ENCODE measurements at regions not wholly inside any gene's neighbourhood (a gene's known extent, or its start where the extent isn't known, plus 50 kb on each side); places are given as distances from the start of the nearest gene placed in this dataset.

GRCh38 chr11:23423656-23424055, 563.4 kb upstream of the CCDC179 start:
- Histone ChIP-seq H3K4me3 (no peak overlapping the region), H3K9me3 (no peaks in the 10 kb centered on the region), H3K27me3 (no peaks in the 10 kb centered on the region), H3K27ac (no peak overlapping the region), H3K4me1 (no peaks in the 10 kb centered on the region), H3K36me3 (no peaks in the 10 kb centered on the region)
- no peak for DNase-seq
- 48 to 60% methylated on average over 3 of the region's 3 CpGs for WGBS, 2 donors
- intact Hi-C loops (cut with DNase I), result no loop called here
- TF ChIP-seq POLR2A (IDR thresholded peaks at IDR 0.05) (no peak), CTCF (IDR thresholded peaks at IDR 0.05) (no peak)

- no peak overlapping the region for H3K4me3 ChIP-seq
- no peaks in the 10 kb centered on the region for H3K27me3 ChIP-seq
- no peak overlapping the region for H3K27ac ChIP-seq
- no peak for DNase-seq
- no peaks in the 10 kb centered on the region for H3K36me3 ChIP-seq
- WGBS, 2 donors, result 52 to 76% methylated on average over 2 of the region's 2 CpGs
- no peaks in the 10 kb centered on the region for H3K4me1 ChIP-seq
- no peaks in the 10 kb centered on the region for H3K9me3 ChIP-seq
- intact Hi-C loops (cut with DNase I), result no loop called here
- TF ChIP-seq CTCF (IDR thresholded peaks at IDR 0.05) (no peak), POLR2A (IDR thresholded peaks at IDR 0.05) (no peak)
Measured at GRCh38 chr11:23425381-23425780, 565.1 kb upstream of the CCDC179 start.

GRCh38 chr11:23429569-23429968, 569.3 kb upstream of the CCDC179 start:
- no peaks in the 10 kb centered on the region for H3K4me1 ChIP-seq
- H3K4me3 ChIP-seq, result no peak overlapping the region
- WGBS, 2 donors, result 65 to 78% methylated on average over 3 of the region's 3 CpGs
- no peaks in the 10 kb centered on the region for H3K27me3 ChIP-seq
- no peak for DNase-seq
- no peaks in the 10 kb centered on the region for H3K9me3 ChIP-seq
- no peaks in the 10 kb centered on the region for H3K36me3 ChIP-seq
- no peak for TF ChIP-seq POLR2A (IDR thresholded peaks at IDR 0.05)
- TF ChIP-seq CTCF (IDR thresholded peaks at IDR 0.05), result no peak
- H3K27ac ChIP-seq, result no peak overlapping the region
- intact Hi-C loops (cut with DNase I), result no loop called here

- WGBS, 2 donors, result 69 to 82% methylated on average over 2 of the region's 2 CpGs
- Histone ChIP-seq H3K27me3 (no peaks in the 10 kb centered on the region), H3K4me3 (no peak overlapping the region), H3K27ac (no peak overlapping the region), H3K9me3 (no peaks in the 10 kb centered on the region), H3K36me3 (no peaks in the 10 kb centered on the region), H3K4me1 (no peaks in the 10 kb centered on the region)
- TF ChIP-seq CTCF (IDR thresholded peaks at IDR 0.05) (no peak), POLR2A (IDR thresholded peaks at IDR 0.05) (no peak)
- intact Hi-C loops (cut with DNase I), result no loop called here
- DNase-seq, result no peak
Measured at GRCh38 chr11:23453522-23453921, 593.2 kb upstream of the CCDC179 start.

GRCh38 chr11:23455321-23455891, 595.1 kb upstream of the CCDC179 start:
- H3K4me1 ChIP-seq, result no peaks in the 10 kb centered on the region
- no peaks in the 10 kb centered on the region for H3K36me3 ChIP-seq
- H3K27ac ChIP-seq, result no peak overlapping the region
- no peaks in the 10 kb centered on the region for H3K27me3 ChIP-seq
- H3K9me3 ChIP-seq, result no peaks in the 10 kb centered on the region
- intact Hi-C loops (cut with DNase I), result no loop called here
- DNase-seq, result no peak
- WGBS, 2 donors, result 39 to 41% methylated on average over 2 to 3 of the region's 3 CpGs
- TF ChIP-seq POLR2A (IDR thresholded peaks at IDR 0.05), result no peak
- TF ChIP-seq CTCF (IDR thresholded peaks at IDR 0.05), result no peak
- no peak overlapping the region for H3K4me3 ChIP-seq

Data from esophagus squamous epithelium (tissue), 5 donors.